Caco-2 (cell line): ENCODE measurements at regions not wholly inside any gene's neighbourhood (a gene's known extent, or its start where the extent isn't known, plus 50 kb on each side); places are given as distances from the start of the nearest gene placed in this dataset.
A peak's percentile ranks its signal among the peaks of the same experiment; 100 is the strongest.
"Not testable (repeated sequence)": the region's sequence is repeated elsewhere in the genome, so short reads cannot be mapped to it uniquely, and the experiment has no call there.

ENCODE experiments used
- BruUV-seq: library from RNA; stranded (reverse); fragments of 400-500 nt; replicated peaks from 2 replicates; lab custom pipeline; 2021; lab: Mats Ljungman, UMichigan
- CTCF ChIA-PET: fragments of 300-600 bp; sonication (Branson Sonifier 250); formaldehyde crosslinking; loops from one replicate; lab custom pipeline; 2022; ENCODE audit warnings: antibody characterized with exemption; lab: Charles Lee
- POLR2A ChIA-PET: fragments of 300-600 bp; sonication (Branson Sonifier 250); formaldehyde crosslinking; loops from one replicate; lab custom pipeline; 2022; ENCODE audit warnings: antibody characterized with exemption; lab: Charles Lee
- DNase-seq, 2 experiments: peaks; one replicate each; pipeline versions ENCODE4 v3.0.0 to v3.0.0-alpha.2; 2020 to 2022
- H3K27me3 ChIP-seq: replicated peaks from 2 replicates; pipeline ENCODE4 v1.6.0; 2011; ENCODE audit warnings: low read length; ENCODE audit not compliant: control insufficient read depth, insufficient read depth
- H3K36me3 ChIP-seq: 2 replicates; pipeline ENCODE4 v1.5.1; 2011; ENCODE audit warnings: low read length; ENCODE audit not compliant: control insufficient read depth, insufficient read depth
- H3K4me1 ChIP-seq: fragments of 250-450 bp; sonication (Bioruptor Pico); 2 replicates; pipeline ENCODE4 v1.5.1; 2020; ENCODE audit warnings: mild to moderate bottlenecking
- H3K4me3 ChIP-seq: 2 replicates; pipeline ENCODE4 v1.5.1; 2011; ENCODE audit warnings: low read depth, mild to moderate bottlenecking, control low read depth, low read length
- H3K9me3 ChIP-seq: fragments of 250-450 bp; sonication (Bioruptor Pico); 2 replicates; pipeline ENCODE4 v1.5.1; 2020; ENCODE audit warnings: mild to moderate bottlenecking, moderate library complexity
- H3K27ac Mint-ChIP-seq: one replicate; pipeline ENCODE4 v1.8.0; 2022; ENCODE audit warnings: mixed read lengths; ENCODE audit not compliant: unreplicated experiment
- H3K27me3 Mint-ChIP-seq: one replicate; pipeline ENCODE4 v1.8.0; 2022; ENCODE audit warnings: mixed read lengths; ENCODE audit not compliant: insufficient read depth, unreplicated experiment
- H3K36me3 Mint-ChIP-seq: one replicate; pipeline ENCODE4 v1.8.0; 2022; ENCODE audit warnings: mild to moderate bottlenecking, mixed read lengths; ENCODE audit not compliant: insufficient read depth, unreplicated experiment
- H3K4me1 Mint-ChIP-seq: one replicate; pipeline ENCODE4 v1.8.0; 2022; ENCODE audit warnings: low read depth, mixed read lengths; ENCODE audit not compliant: unreplicated experiment
- H3K4me3 Mint-ChIP-seq: one replicate; pipeline ENCODE4 v1.8.0; 2022; ENCODE audit warnings: mild to moderate bottlenecking, moderate library complexity, mixed read lengths; ENCODE audit not compliant: unreplicated experiment
- H3K9me3 Mint-ChIP-seq: one replicate; pipeline ENCODE4 v1.8.0; 2022; ENCODE audit warnings: mixed read lengths; ENCODE audit not compliant: unreplicated experiment
- CTCF ChIP-seq, 2 experiments: fragments of 200-600 bp in 1 of 2; IDR thresholded peaks; 1 replicate in 1 of 2; 2 replicates in 1 of 2; pipeline versions ENCODE4 v1.5.1 to v1.8.0; 2011 to 2022; ENCODE audit warnings: antibody characterized with exemption in 1 of 2, control low read depth in 1 of 2, inconsistent platforms in 1 of 2, low read depth in 1 of 2, low read length in 1 of 2, mild to moderate bottlenecking in 1 of 2, moderate library complexity in 1 of 2; ENCODE audit not compliant: insufficient read depth in 1 of 2, severe bottlenecking in 1 of 2, unreplicated experiment in 1 of 2
- intact Hi-C: fragments of 100-400 bp; cut with micrococcal nuclease; formaldehyde crosslinking; loops from one replicate; pipeline ENCODE4 v1.10.0; 2022; ENCODE audit not compliant: unreplicated experiment

- no peaks in the 10 kb centered on the region for H3K9me3 ChIP-seq
- BruUV-seq: no TSS peak
- TF ChIP-seq CTCF (IDR thresholded peaks at IDR 0.05; ENCODE audit: insufficient read depth in 1 of 2, low read depth in 1 of 2, low read length in 1 of 2, severe bottlenecking in 1 of 2, unreplicated experiment in 1 of 2): no peak
- intact Hi-C loops: no loop called here
- H3K27me3 Mint-ChIP-seq: no peaks in the 10 kb centered on the region
- H3K4me3 ChIP-seq: no peak overlapping the region
- no peaks in the 10 kb centered on the region for H3K4me1 ChIP-seq
- H3K27ac Mint-ChIP-seq: no peak overlapping the region
- H3K27me3 ChIP-seq: no peaks in the 10 kb centered on the region
- no peaks in the 10 kb centered on the region for H3K4me1 Mint-ChIP-seq
- no peaks in the 10 kb centered on the region for H3K9me3 Mint-ChIP-seq
- ChIA-PET CTCF (no interaction called here), POLR2A (no interaction called here)
- no peak for DNase-seq
- no peak overlapping the region for H3K4me3 Mint-ChIP-seq
- H3K36me3 ChIP-seq: no peaks in the 10 kb centered on the region
- no peaks in the 10 kb centered on the region for H3K36me3 Mint-ChIP-seq
Measured at GRCh38 chr4:119958983-119959382, 107.7 kb downstream of the MAD2L1 start.

GRCh38 chr4:119955256-119955655 lies 111.4 kb downstream of the MAD2L1 start:
- POLR2A ChIA-PET: no interaction called here
- H3K4me3 Mint-ChIP-seq: peak overlapping the region; percentile 79
- no peak for TF ChIP-seq CTCF (IDR thresholded peaks at IDR 0.05; ENCODE audit: insufficient read depth in 1 of 2, low read depth in 1 of 2, low read length in 1 of 2, severe bottlenecking in 1 of 2, unreplicated experiment in 1 of 2)

GRCh38 chr4:119954487-119954886 lies 112.2 kb downstream of the MAD2L1 start:
- H3K4me1 Mint-ChIP-seq, H3K36me3 Mint-ChIP-seq, CTCF ChIA-PET, H3K27me3 ChIP-seq, H3K9me3 Mint-ChIP-seq, H3K27me3 Mint-ChIP-seq, H3K9me3 ChIP-seq, H3K36me3 ChIP-seq, POLR2A ChIA-PET, intact Hi-C loops, H3K4me1 ChIP-seq: not testable (repeated sequence)
- peak overlapping the region; percentile 32 for H3K4me3 ChIP-seq
- Mint-ChIP-seq H3K27ac (peak overlapping the region; percentile 90), H3K4me3 (peak overlapping the region; percentile 79)
- BruUV-seq: TSS peak; percentile 44
- peak; percentile 55 to 64 for DNase-seq

More at GRCh38 chr4:119955256-119955655, 111.4 kb downstream of the MAD2L1 start:
- Histone ChIP-seq H3K27me3 (no peaks in the 10 kb centered on the region), H3K9me3 (no peaks in the 10 kb centered on the region), H3K4me3 (no peak overlapping the region), H3K36me3 (no peaks in the 10 kb centered on the region), H3K4me1 (no peaks in the 10 kb centered on the region)
- CTCF ChIA-PET: no interaction called here
- no TSS peak for BruUV-seq
- Mint-ChIP-seq H3K4me1 (no peaks in the 10 kb centered on the region), H3K27ac (no peak overlapping the region), H3K9me3 (no peaks in the 10 kb centered on the region), H3K36me3 (no peaks in the 10 kb centered on the region), H3K27me3 (no peaks in the 10 kb centered on the region)
- no peak for DNase-seq
- intact Hi-C loops: no loop called here

GRCh38 chr4:119946359-119946758 lies 120.3 kb downstream of the MAD2L1 start:
- no peaks in the 10 kb centered on the region for H3K4me1 Mint-ChIP-seq
- DNase-seq: no peak
- H3K27me3 Mint-ChIP-seq: peaks cover 3% of the 10 kb centered on the region
- no peak overlapping the region for H3K4me3 ChIP-seq
- intact Hi-C loops: no loop called here
- no peaks in the 10 kb centered on the region for H3K4me1 ChIP-seq
- no peak overlapping the region for H3K27ac Mint-ChIP-seq
- no peaks in the 10 kb centered on the region for H3K36me3 Mint-ChIP-seq
- no peak overlapping the region for H3K4me3 Mint-ChIP-seq
- no TSS peak for BruUV-seq
- no peaks in the 10 kb centered on the region for H3K9me3 ChIP-seq
- peaks cover 10% of the 10 kb centered on the region for H3K9me3 Mint-ChIP-seq
- H3K36me3 ChIP-seq: no peaks in the 10 kb centered on the region
- POLR2A ChIA-PET: no interaction called here
- CTCF ChIA-PET: no interaction called here
- no peaks in the 10 kb centered on the region for H3K27me3 ChIP-seq
- TF ChIP-seq CTCF (IDR thresholded peaks at IDR 0.05; ENCODE audit: insufficient read depth in 1 of 2, low read depth in 1 of 2, low read length in 1 of 2, severe bottlenecking in 1 of 2, unreplicated experiment in 1 of 2): no peak
